ENCODE measurements at regions not wholly inside any gene's neighbourhood (a gene's known extent, or its start where the extent isn't known, plus 50 kb on each side); places are given as distances from the start of the nearest gene placed in this dataset.

- no peak for TF ChIP-seq CTCF (IDR thresholded peaks at IDR 0.05)
- Histone ChIP-seq H3K36me3 (no peaks in the 10 kb centered on the region), H3K4me3 (no peak overlapping the region), H3K27me3 (no peaks in the 10 kb centered on the region), H3K4me1 (no peaks in the 10 kb centered on the region), H3K27ac (no peak overlapping the region), H3K9me3 (no peaks in the 10 kb centered on the region)
- no peak for DNase-seq (ENCODE audit: low spot score)
Measured at GRCh38 chr22:48438800-48439559, 1388.7 kb downstream of the BRD1 start.

GRCh38 chr22:48438096-48438495 lies 1389.6 kb downstream of the BRD1 start:
- H3K36me3 ChIP-seq = no peaks in the 10 kb centered on the region

GRCh38 chr22:48436201-48436931 lies 1391.3 kb downstream of the BRD1 start:
- H3K27me3 ChIP-seq = no peaks in the 10 kb centered on the region
- H3K9me3 ChIP-seq = no peaks in the 10 kb centered on the region
- no peak overlapping the region for H3K4me3 ChIP-seq
- H3K27ac ChIP-seq = no peak overlapping the region
- H3K4me1 ChIP-seq = no peaks in the 10 kb centered on the region
- H3K36me3 ChIP-seq = no peaks in the 10 kb centered on the region
- no peak for DNase-seq (ENCODE audit: low spot score)
- TF ChIP-seq CTCF (IDR thresholded peaks at IDR 0.05) = no peak

More at GRCh38 chr22:48438096-48438495, 1389.6 kb downstream of the BRD1 start:
- Histone ChIP-seq H3K9me3 (no peaks in the 10 kb centered on the region), H3K4me3 (no peak overlapping the region), H3K4me1 (no peaks in the 10 kb centered on the region), H3K27me3 (no peaks in the 10 kb centered on the region), H3K27ac (no peak overlapping the region)
- no peak for DNase-seq (ENCODE audit: low spot score)
- TF ChIP-seq CTCF (IDR thresholded peaks at IDR 0.05) = no peak

GRCh38 chr22:48434868-48435250 lies 1392.8 kb downstream of the BRD1 start:
- DNase-seq (ENCODE audit: low spot score) = no peak
- Histone ChIP-seq H3K9me3 (no peaks in the 10 kb centered on the region), H3K36me3 (no peaks in the 10 kb centered on the region)

GRCh38 chr22:48434156-48434867 lies 1393.4 kb downstream of the BRD1 start:
- DNase-seq (ENCODE audit: low spot score) = no peak
- no peak for TF ChIP-seq CTCF (IDR thresholded peaks at IDR 0.05)
- Histone ChIP-seq H3K36me3 (no peaks in the 10 kb centered on the region), H3K27me3 (no peaks in the 10 kb centered on the region), H3K4me3 (no peak overlapping the region), H3K4me1 (no peaks in the 10 kb centered on the region), H3K9me3 (no peaks in the 10 kb centered on the region), H3K27ac (no peak overlapping the region)

More at GRCh38 chr22:48434868-48435250, 1392.8 kb downstream of the BRD1 start:
- H3K27ac ChIP-seq = no peak overlapping the region
- TF ChIP-seq CTCF (IDR thresholded peaks at IDR 0.05) = no peak
- no peaks in the 10 kb centered on the region for H3K27me3 ChIP-seq
- no peak overlapping the region for H3K4me3 ChIP-seq
- no peaks in the 10 kb centered on the region for H3K4me1 ChIP-seq

All from right atrium auricular region (tissue), 2 donors.